Mesodermal cell (in vitro differentiated cells): ENCODE measurements at regions not wholly inside any gene's neighbourhood (a gene's known extent, or its start where the extent isn't known, plus 50 kb on each side); places are given as distances from the start of the nearest gene placed in this dataset.

Experiments
- H3K27ac ChIP-seq: 2 replicates; pipeline ENCODE4 v1.7.0; 2013; ENCODE audit warnings: mild to moderate bottlenecking, low read depth, low read length, moderate library complexity; ENCODE audit not compliant: severe bottlenecking
- H3K36me3 ChIP-seq: 2 replicates; pipeline ENCODE4 v1.7.1; 2013; ENCODE audit warnings: mild to moderate bottlenecking, low read length, moderate library complexity; ENCODE audit not compliant: control insufficient read depth, insufficient read depth
- H3K4me1 ChIP-seq: one replicate; pipeline ENCODE4 v1.7.1; 2013; ENCODE audit warnings: mild to moderate bottlenecking, low read length; ENCODE audit not compliant: insufficient read depth, control insufficient read depth, poor library complexity, severe bottlenecking
- H3K4me3 ChIP-seq: 2 replicates; pipeline ENCODE4 v1.7.0; 2013; ENCODE audit warnings: low read length, control low read depth, mild to moderate bottlenecking; ENCODE audit not compliant: insufficient read depth, poor library complexity, severe bottlenecking; ENCODE audit errors: extremely low read depth
- H3K9me3 ChIP-seq: 2 replicates; pipeline ENCODE4 v1.7.1; 2013; ENCODE audit warnings: mild to moderate bottlenecking, low read length, moderate library complexity; ENCODE audit not compliant: control insufficient read depth
- WGBS, 2 experiments: methylation state at CpG; one replicate each; pipeline ENCODE4 v1.1.5; 2013; ENCODE audit warnings: missing lambda C conversion rate in 2 of 2; ENCODE audit not compliant: insufficient coverage in 2 of 2; 5-methylcytosine and 5-hydroxymethylcytosine counted together

DNA sequence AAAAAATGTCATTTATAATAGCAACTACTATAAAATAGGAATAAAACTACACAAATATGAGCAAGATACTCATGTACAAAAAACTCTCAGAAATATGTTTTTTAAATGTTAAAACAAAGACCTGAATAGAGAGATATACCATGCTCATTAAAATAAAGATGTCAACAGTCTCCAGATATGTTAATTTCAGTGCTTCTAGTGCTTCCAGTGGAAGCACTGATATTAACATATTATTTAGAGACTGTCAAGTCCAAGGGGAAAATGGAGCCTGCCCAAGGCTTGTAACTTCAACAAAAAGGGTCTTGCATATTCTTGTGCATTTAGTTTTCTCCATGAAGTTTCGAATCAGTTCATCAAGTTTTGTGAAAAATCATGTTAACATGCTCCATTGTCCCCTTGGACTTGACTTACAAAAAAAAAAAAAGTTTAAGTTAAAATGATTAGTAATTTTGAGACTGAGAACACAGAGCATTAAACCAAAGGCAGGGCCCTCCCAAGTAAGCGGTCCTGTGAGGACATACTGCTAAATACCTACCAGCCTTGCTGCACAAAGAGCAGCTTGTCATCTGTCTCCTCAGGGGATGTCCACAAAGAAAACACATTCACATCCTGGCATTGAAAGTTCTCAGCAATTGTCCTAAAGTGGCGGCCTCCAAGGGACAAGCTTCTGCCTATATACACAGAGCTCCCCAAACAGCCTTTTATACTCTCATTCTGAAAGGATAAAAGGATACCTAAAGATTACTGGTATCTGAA lies 501.9 kb upstream of the CHAC2 start:
- Histone ChIP-seq H3K4me1 (no peaks in the 10 kb centered on the region), H3K4me3 (no peak overlapping the region), H3K36me3 (no peaks in the 10 kb centered on the region), H3K27ac (no peak overlapping the region), H3K9me3 (no peaks in the 10 kb centered on the region)
- WGBS, 2 experiments: 79% methylated on average over 2 of the region's 3 CpGs; no CpG with 5 or more reads in 1 of the 2 experiments

GRCh38 chr2:53260568-53260967 lies 507.0 kb upstream of the CHAC2 start:
- H3K36me3 ChIP-seq: no peaks in the 10 kb centered on the region
- H3K27ac ChIP-seq: no peak overlapping the region
- WGBS, 2 experiments: 81 to 86% methylated on average over 2 of the region's 5 CpGs
- no peak overlapping the region for H3K4me3 ChIP-seq
- no peaks in the 10 kb centered on the region for H3K4me1 ChIP-seq
- H3K9me3 ChIP-seq: no peaks in the 10 kb centered on the region

GRCh38 chr2:53259395-53260009 lies 508.1 kb upstream of the CHAC2 start:
- no peaks in the 10 kb centered on the region for H3K36me3 ChIP-seq
- 93 to 98% methylated on average over 23 to 25 of the region's 29 CpGs for WGBS, 2 experiments
- H3K4me1 ChIP-seq: no peaks in the 10 kb centered on the region
- no peaks in the 10 kb centered on the region for H3K9me3 ChIP-seq
- no peak overlapping the region for H3K4me3 ChIP-seq
- no peak overlapping the region for H3K27ac ChIP-seq

DNA sequence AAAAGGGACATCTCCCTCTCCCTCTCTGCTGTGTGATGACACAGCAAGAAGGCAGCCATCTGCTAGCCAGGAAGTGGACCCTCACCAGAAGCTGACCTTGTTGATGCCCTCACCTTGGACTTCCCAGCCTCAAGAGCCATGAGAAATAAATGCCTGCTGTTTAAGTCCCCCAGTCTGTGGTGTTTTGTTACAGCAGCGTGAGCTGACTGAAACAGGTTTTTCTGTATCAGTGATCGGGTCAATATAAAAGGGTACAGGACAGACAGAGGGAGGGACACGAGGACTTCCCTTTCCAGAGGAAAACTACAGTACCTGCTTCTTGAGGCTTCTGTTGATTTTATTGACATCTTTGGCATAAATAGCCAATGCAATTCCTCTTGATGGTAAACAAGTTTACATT lies 510.3 kb upstream of the CHAC2 start:
- Histone ChIP-seq H3K4me3 (no peak overlapping the region), H3K4me1 (no peaks in the 10 kb centered on the region), H3K27ac (no peak overlapping the region), H3K9me3 (no peaks in the 10 kb centered on the region), H3K36me3 (no peaks in the 10 kb centered on the region)
- WGBS, 2 experiments: 90 to 91% methylated on average over 3 of the region's 3 CpGs

DNA sequence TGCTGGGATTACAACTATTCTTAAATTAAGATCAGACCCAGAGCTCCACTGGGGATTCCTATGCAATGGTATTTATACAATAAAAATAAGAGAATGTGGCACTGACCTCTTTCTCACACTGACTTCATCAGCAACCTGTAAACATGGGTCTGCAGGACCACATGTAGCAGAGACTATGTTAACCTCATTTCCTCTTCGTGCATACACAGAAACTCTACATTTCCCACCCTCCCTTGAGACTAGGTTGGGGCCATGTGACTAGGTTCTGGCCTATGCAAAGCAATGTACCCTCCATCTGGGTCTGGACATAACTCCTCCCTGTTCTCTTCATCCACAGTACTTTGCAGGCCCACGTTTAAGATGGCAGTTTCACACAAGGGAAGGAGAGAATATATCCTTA lies 514.4 kb upstream of the CHAC2 start:
- WGBS, 2 experiments: 70 to 80% methylated on average over 1 of the region's 2 CpGs

DNA sequence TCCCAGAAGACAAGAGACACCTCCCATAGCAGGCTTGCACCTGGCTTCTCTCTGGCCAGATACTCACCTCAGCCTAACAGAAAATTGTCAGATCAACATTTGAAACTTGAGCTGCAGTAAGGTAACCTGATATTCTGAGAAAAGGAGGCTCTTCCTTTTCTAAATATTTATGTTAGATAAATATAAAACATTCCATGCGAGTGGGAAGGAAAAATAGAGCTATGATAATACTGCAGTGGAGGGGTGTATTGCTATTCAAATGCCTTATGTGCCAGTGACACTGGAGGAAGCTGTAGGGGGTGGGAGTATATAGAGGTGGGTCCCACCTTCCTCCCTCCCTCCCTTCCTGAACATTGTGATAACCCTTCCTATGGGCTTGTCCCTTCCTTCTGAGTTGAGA lies 515.5 kb upstream of the CHAC2 start:
- Histone ChIP-seq H3K4me3 (no peak overlapping the region), H3K4me1 (no peaks in the 10 kb centered on the region), H3K27ac (no peak overlapping the region), H3K9me3 (no peaks in the 10 kb centered on the region), H3K36me3 (no peaks in the 10 kb centered on the region)
- no CpG with 5 or more reads among the region's 1 CpG for WGBS, 2 experiments

More for the DNA sequence above, 514.4 kb upstream of the CHAC2 start:
- Histone ChIP-seq H3K4me1 (no peaks in the 10 kb centered on the region), H3K27ac (no peak overlapping the region), H3K36me3 (no peaks in the 10 kb centered on the region), H3K4me3 (no peak overlapping the region), H3K9me3 (no peaks in the 10 kb centered on the region)

DNA sequence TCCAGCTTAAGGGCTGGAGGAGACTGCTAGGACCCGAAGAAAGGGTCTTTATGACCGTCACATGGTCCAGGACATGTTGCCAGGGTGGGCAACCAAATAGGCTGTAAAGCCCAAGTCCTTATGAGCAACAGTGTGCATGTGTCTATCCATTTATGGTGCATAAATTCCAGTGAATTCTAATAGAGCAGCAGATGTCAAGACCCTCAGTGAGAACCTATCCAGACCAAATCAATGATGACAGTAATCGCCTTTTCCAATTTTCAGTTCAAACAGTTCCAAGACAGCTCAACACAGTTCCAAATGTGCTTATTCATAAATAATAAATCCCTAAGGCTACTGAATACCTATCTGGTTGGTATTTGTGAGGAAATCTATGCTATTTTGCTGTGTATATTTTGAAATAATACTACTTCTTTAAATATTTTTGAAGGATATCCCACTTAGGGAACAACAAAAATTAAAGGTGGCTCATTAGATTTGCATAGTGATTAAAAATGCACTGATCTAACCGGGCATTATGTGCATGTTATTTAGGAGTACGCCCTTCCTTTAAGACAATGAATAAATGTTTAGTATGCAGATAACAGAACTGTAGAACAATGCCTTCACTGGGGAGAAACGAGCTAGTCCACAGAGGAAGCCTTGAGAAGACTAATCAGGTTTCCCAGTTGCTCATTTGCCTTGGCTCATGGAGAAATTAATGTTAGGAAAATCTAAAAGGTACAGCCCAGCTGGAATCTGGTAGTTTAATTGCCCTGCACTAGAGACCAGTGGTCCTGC lies 519.5 kb upstream of the CHAC2 start:
- no peaks in the 10 kb centered on the region for H3K36me3 ChIP-seq
- no peak overlapping the region for H3K27ac ChIP-seq
- no peaks in the 10 kb centered on the region for H3K4me1 ChIP-seq
- H3K9me3 ChIP-seq: no peaks in the 10 kb centered on the region
- H3K4me3 ChIP-seq: no peak overlapping the region
- 89 to 92% methylated on average over 2 to 4 of the region's 6 CpGs for WGBS, 2 experiments

GRCh38 chr2:53243430-53243829 lies 524.2 kb upstream of the CHAC2 start:
- Histone ChIP-seq H3K4me3 (no peak overlapping the region), H3K9me3 (no peaks in the 10 kb centered on the region)

DNA sequence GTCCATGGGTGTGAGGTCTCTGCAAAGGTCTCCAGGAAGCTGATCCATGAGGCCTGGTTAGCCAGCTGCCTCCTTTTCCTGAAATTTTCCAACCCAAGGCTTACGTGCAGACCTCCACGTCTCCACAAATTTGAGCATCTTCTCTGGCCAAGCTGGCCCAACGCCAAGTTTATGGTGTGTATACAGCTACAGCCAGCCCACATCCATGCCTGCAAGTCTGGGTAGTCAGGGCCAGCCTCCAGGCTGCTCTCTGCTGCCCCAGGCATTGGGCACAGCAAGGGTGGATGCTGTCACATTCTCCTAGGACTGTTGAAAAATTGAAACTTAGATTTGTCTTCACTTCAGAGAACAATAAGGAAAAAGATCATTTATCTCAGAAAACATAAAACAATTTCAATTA lies 525.5 kb upstream of the CHAC2 start:
- no peaks in the 10 kb centered on the region for H3K4me1 ChIP-seq
- H3K27ac ChIP-seq: no peak overlapping the region
- WGBS, 2 experiments: 88 to 91% methylated on average over 2 to 3 of the region's 3 CpGs
- H3K4me3 ChIP-seq: no peak overlapping the region
- H3K36me3 ChIP-seq: no peaks in the 10 kb centered on the region
- no peaks in the 10 kb centered on the region for H3K9me3 ChIP-seq

More at GRCh38 chr2:53243430-53243829, 524.2 kb upstream of the CHAC2 start:
- Histone ChIP-seq H3K27ac (no peak overlapping the region), H3K36me3 (no peaks in the 10 kb centered on the region), H3K4me1 (no peaks in the 10 kb centered on the region)

- Histone ChIP-seq H3K36me3 (no peaks in the 10 kb centered on the region), H3K4me1 (no peaks in the 10 kb centered on the region), H3K9me3 (no peaks in the 10 kb centered on the region), H3K27ac (no peak overlapping the region), H3K4me3 (no peak overlapping the region)
- 80 to 83% methylated on average over 1 of the region's 1 CpG for whole genome bisulfite sequencing, 2 experiments
Observed at GRCh38 chr2:53235836-53236582, 531.6 kb upstream of the CHAC2 start.
